Thymus (tissue), 11 donors: ENCODE measurements at regions not wholly inside any gene's neighbourhood (a gene's known extent, or its start where the extent isn't known, plus 50 kb on each side); places are given as distances from the start of the nearest gene placed in this dataset.

Experiments
- DNase-seq, 9 donors: peaks; one replicate each; pipeline ENCODE4 v3.0.0-alpha.2; 2013; ENCODE audit warnings: low spot score in 9 of 9, low read depth in 6 of 9, missing footprints in 1 of 9
- H3K27ac ChIP-seq, 2 donors: one replicate each; pipeline ENCODE4 v1.5.1; 2013; ENCODE audit warnings: control low read depth in 1 of 2, low read depth in 1 of 2, low read length in 1 of 2, mild to moderate bottlenecking in 1 of 2, moderate library complexity in 1 of 2
- H3K27me3 ChIP-seq, 2 donors: one replicate each; pipeline ENCODE4 v1.5.1; 2013; ENCODE audit warnings: low read length in 1 of 2; ENCODE audit not compliant: control insufficient read depth in 2 of 2, insufficient read depth in 1 of 2
- H3K36me3 ChIP-seq, 2 donors: one replicate each; pipeline ENCODE4 v1.5.1; 2013; ENCODE audit warnings: low read length in 1 of 2, mild to moderate bottlenecking in 1 of 2, moderate library complexity in 1 of 2; ENCODE audit not compliant: control insufficient read depth in 2 of 2, insufficient read depth in 2 of 2
- H3K4me1 ChIP-seq, 2 donors: one replicate each; pipeline ENCODE4 v1.5.1; 2013; ENCODE audit warnings: low read length in 2 of 2; ENCODE audit not compliant: control insufficient read depth in 2 of 2, insufficient read depth in 2 of 2
- H3K4me3 ChIP-seq, 2 donors: one replicate each; pipeline ENCODE4 v1.5.1; 2013; ENCODE audit warnings: low read length in 2 of 2, control low read depth in 1 of 2, mild to moderate bottlenecking in 1 of 2
- H3K9me3 ChIP-seq, 2 donors: one replicate each; pipeline ENCODE4 v1.5.1; 2013; ENCODE audit warnings: low read length in 1 of 2, mild to moderate bottlenecking in 1 of 2; ENCODE audit not compliant: control insufficient read depth in 2 of 2, insufficient read depth in 1 of 2
- WGBS: extraction: QIAGEN DNeasy Blood & Tissue Kit; methylation state at CpG from one replicate; pipeline ENCODE4 v1.1.7; 2013; 5-methylcytosine and 5-hydroxymethylcytosine counted together
- donor health status: healthy.

- DNase-seq = no peak
- WGBS = 64% methylated on average over 4 of the region's 4 CpGs
- Histone ChIP-seq H3K27ac (no peak overlapping the region), H3K9me3 (no peaks in the 10 kb centered on the region), H3K27me3 (no peaks in the 10 kb centered on the region), H3K4me3 (no peak overlapping the region), H3K4me1 (no peaks in the 10 kb centered on the region), H3K36me3 (no peaks in the 10 kb centered on the region)
Measured at GRCh38 chr7:86929293-86930109, 130.0 kb downstream of the ELAPOR2 start.

DNA sequence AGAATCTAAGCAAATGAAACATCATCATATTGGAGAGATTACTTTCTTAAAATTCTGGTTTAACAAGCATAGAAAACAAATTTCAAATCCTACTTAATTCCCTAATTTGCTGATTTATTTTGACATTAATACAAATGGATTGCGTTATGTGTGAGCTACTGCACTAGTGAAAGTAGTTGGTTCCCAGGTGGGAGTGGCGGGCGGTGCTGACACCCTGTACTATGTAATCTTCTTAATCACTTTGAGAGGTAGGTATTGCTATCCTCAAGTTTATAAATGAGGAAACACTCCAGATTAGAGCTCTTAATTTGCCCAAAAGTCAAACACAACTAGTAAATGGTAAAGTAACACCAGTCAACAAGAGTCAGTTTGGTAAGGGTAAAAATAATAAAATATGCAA is 131.1 kb downstream of the ELAPOR2 start:
- 97% methylated on average over 3 of the region's 3 CpGs for WGBS
- no peak for DNase-seq

DNA sequence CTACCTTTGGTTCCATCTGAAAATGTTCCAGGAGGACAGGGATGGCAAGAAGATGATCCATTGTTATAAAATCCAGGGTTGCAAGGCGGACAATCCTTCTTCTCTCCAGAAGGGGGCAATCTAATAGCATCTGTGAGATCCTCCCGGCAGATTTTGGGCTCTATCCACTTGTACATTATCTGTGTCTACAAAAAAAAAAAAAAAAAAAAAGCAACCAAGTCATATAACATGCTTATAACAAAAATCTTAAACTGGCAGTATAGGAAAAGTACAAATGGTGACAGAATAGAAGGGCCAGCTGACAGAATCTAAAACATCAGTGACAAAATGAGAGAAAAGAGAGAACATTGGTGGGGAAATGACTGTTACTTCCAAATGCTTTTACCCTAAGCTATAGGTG is 132.7 kb downstream of the ELAPOR2 start:
- H3K4me3 ChIP-seq = no peak overlapping the region
- no peak overlapping the region for H3K27ac ChIP-seq
- 24% methylated on average over 2 of the region's 2 CpGs for WGBS
- H3K27me3 ChIP-seq = no peaks in the 10 kb centered on the region
- DNase-seq = peak in 4 of 9 donors; percentile 23 to 63 (median 34)
- H3K9me3 ChIP-seq = no peaks in the 10 kb centered on the region
- no peaks in the 10 kb centered on the region for H3K36me3 ChIP-seq
- H3K4me1 ChIP-seq = no peaks in the 10 kb centered on the region

More for the DNA sequence above, 131.1 kb downstream of the ELAPOR2 start:
- H3K27ac ChIP-seq = no peak overlapping the region
- no peaks in the 10 kb centered on the region for H3K9me3 ChIP-seq
- H3K4me1 ChIP-seq = no peaks in the 10 kb centered on the region
- H3K4me3 ChIP-seq = no peak overlapping the region
- no peaks in the 10 kb centered on the region for H3K27me3 ChIP-seq
- H3K36me3 ChIP-seq = no peaks in the 10 kb centered on the region

DNA sequence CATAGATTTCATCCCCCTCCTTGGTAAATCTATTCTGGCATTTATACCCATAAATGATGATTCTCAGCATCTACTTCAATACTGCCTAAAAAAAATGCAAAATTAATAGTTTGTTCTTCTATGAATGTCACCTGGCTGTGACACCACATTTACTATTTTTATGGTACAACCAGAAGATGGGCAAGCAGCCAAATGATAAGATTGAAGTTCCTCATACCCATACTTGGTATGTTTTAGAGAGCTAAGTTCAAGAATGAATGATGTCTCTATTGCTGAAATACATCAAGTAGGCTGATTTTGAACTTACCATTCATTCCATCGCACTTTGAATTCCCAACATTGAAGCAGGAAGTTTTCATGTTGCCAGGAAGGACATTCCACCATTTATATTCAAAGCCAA is 134.2 kb downstream of the ELAPOR2 start:
- no peaks in the 10 kb centered on the region for H3K4me1 ChIP-seq
- no peak overlapping the region for H3K4me3 ChIP-seq
- no peaks in the 10 kb centered on the region for H3K36me3 ChIP-seq
- H3K9me3 ChIP-seq = no peaks in the 10 kb centered on the region
- no peak for DNase-seq
- H3K27ac ChIP-seq = no peak overlapping the region
- WGBS = 96% methylated on average over 1 of the region's 1 CpG
- no peaks in the 10 kb centered on the region for H3K27me3 ChIP-seq

DNA sequence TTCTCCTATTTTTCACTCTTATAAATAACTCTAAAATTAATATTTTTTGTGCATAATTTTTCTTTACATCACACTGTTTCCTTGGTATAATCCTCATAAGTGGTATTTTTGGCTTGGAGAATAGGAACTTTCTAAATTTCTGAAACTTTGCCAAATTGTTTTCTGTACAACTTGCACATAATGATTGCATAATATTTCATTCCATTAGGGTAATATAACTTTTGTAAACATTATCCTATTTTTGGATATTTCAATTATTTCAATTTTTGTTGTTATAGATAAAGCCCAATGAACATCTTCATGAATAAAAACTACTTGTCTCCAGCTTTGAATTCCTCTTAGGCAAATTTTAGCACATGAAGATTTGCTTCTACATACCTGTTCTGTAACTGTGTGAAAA is 135.9 kb downstream of the ELAPOR2 start:
- Histone ChIP-seq H3K4me1 (no peaks in the 10 kb centered on the region), H3K27me3 (no peaks in the 10 kb centered on the region), H3K36me3 (no peaks in the 10 kb centered on the region), H3K9me3 (no peaks in the 10 kb centered on the region), H3K27ac (no peak overlapping the region), H3K4me3 (no peak overlapping the region)
- DNase-seq = no peak

- Histone ChIP-seq H3K27ac (no peak overlapping the region), H3K4me3 (no peak overlapping the region), H3K27me3 (no peaks in the 10 kb centered on the region), H3K9me3 (no peaks in the 10 kb centered on the region), H3K36me3 (no peaks in the 10 kb centered on the region), H3K4me1 (no peaks in the 10 kb centered on the region)
- DNase-seq = no peak
Measured at GRCh38 chr7:86920154-86920553, 139.3 kb downstream of the ELAPOR2 start.

GRCh38 chr7:86918245-86918644 is 141.2 kb downstream of the ELAPOR2 start:
- no peak for DNase-seq
- Histone ChIP-seq H3K9me3 (no peaks in the 10 kb centered on the region), H3K27ac (no peak overlapping the region), H3K27me3 (no peaks in the 10 kb centered on the region), H3K4me3 (no peak overlapping the region), H3K4me1 (no peaks in the 10 kb centered on the region), H3K36me3 (no peaks in the 10 kb centered on the region)
- 96% methylated on average over 3 of the region's 3 CpGs for WGBS

- H3K27me3 ChIP-seq = no peaks in the 10 kb centered on the region
- H3K36me3 ChIP-seq = no peaks in the 10 kb centered on the region
- no peak overlapping the region for H3K4me3 ChIP-seq
- 92% methylated on average over 1 of the region's 1 CpG for WGBS
- no peaks in the 10 kb centered on the region for H3K9me3 ChIP-seq
- no peaks in the 10 kb centered on the region for H3K4me1 ChIP-seq
- H3K27ac ChIP-seq = no peak overlapping the region
- DNase-seq = no peak
Measured at GRCh38 chr7:86916277-86916825, 143.1 kb downstream of the ELAPOR2 start.

- peak in 1 of 9 donors; percentile 13 for DNase-seq
- Histone ChIP-seq H3K27ac (no peak overlapping the region), H3K4me1 (no peaks in the 10 kb centered on the region), H3K9me3 (no peaks in the 10 kb centered on the region), H3K36me3 (no peaks in the 10 kb centered on the region), H3K27me3 (no peaks in the 10 kb centered on the region), H3K4me3 (no peak overlapping the region)
- 71% methylated on average over 1 of the region's 1 CpG for WGBS
Measured at GRCh38 chr7:86914551-86914950, 144.9 kb downstream of the ELAPOR2 start.
